GM21526 (cell line): ENCODE measurements at regions not wholly inside any gene's neighbourhood (a gene's known extent, or its start where the extent isn't known, plus 50 kb on each side); places are given as distances from the start of the nearest gene placed in this dataset.
"Not testable (repeated sequence)": the region's sequence is repeated elsewhere in the genome, so short reads cannot be mapped to it uniquely, and the experiment has no call there.

Experiments used
- ATAC-seq: cut with Tn5 transposase; IDR thresholded peaks from one replicate; pipeline ENCODE4 v1.9.1; 2021; ENCODE audit warnings: moderate library complexity; ENCODE audit not compliant: unreplicated experiment, low FRiP score

DNA sequence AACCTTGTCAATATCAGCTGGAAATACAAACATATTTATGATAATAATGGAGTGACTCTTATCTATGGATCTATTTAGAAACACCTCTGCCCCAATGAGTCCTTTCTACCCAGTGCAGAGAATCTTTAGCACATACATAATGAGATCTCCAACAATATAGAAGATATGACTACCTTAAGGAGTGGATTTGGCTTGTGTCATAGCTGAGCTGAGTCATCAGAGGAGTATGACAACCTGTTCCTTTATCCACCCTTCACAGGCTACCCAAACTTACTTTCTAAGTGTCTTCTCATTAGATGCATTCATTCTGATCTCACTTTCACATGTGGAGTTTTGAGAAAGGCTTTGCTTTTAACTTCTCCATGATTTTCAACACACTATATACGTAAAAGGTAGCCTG lies 1218.9 kb downstream of the DSC3 start:
- ATAC-seq, result no peak

DNA sequence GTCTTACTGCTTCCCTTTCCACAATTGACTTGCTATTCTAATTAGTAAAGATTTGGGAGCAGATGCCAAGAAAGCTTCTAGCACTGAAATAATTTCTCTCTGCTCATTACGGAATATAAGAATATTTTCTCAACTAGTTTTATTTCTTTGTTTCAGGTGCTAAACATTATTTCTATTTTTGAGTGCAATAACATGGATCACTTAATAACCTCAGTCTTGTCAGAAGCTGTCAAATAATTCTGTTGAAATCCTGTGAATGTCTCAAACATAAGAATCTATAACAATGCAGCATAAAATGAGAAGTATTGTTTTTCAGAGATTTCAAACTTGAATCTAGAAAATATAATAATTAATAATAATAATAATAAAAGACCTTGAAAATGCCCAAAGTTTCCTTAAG lies 1221.0 kb downstream of the DSC3 start:
- ATAC-seq, result no peak

DNA sequence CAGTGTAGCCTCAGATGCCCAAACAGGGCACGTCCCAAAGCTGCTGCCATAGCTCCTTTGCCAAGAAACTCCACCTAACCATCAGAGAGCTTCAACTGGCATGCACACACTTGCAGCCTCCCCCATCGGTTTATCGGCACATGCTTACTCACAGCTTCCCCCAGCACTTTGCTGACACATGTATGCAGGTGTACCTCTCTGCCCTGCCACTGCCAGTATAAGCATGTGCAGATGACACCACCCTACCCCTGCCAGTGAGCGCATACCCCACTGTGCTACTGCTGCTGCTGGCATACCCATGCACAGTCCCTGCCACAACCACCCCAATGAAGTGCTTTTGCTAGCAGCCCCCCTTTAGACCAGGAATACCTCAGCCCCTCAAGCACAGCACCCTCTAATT lies 1231.0 kb downstream of the DSC3 start:
- ATAC-seq, result no peak

DNA sequence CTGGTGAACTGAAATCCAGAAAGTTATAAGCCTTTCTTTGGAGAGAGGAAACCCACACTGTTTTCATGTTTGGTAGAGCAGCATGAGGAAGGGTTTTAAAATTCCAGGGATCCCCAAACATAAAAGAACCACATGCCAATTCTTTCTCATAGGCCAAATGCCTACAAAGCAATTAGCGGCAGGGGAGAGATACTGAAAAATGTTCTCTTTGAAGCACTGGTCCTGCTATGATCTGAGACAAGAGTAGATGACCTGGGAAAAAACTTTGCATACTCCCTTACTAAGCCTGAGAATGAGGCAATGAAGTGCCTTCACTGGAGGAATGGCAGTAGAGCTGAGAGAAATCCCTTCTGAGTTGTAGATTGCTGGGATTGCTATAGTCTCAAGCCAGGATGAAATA lies 1261.7 kb downstream of the DSC3 start:
- no peak for ATAC-seq

DNA sequence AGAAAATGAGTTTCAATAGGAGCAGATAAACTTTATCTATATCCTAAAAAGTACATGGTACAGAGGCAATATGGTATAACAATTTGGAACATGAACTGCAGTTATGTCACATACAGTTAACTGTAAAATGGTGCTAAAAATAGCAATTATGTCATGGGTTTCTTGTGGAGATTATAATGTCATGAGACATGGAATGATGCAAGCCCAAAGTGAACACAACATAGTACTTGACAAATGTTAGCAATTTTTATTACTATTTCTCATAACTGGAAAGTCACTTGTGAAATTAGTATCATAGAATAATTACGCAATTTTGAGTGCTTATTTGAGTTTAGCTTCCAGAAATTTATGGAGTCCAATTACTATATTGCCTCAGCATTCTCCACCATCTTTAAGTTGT lies 1263.4 kb downstream of the DSC3 start:
- no peak for ATAC-seq

DNA sequence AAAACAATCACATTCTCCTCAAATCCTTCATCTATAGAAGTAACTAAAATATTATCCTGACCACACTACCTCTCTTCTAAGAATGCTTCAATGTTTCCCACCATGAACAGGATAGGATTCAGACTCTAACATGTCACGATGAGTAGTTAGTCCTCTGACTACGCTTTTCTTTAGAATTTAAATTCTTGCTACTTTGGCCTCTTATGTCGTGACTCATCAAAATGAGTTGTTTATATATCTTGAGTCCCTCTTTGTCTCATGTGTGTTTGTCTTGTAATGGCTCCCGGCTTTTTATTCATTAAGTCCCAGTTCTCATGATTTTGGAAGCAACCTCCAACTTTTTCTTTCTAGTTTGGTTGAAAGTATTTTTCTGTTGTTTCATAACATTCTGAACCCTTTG lies 1289.2 kb downstream of the DSC3 start:
- no peak for ATAC-seq

DNA sequence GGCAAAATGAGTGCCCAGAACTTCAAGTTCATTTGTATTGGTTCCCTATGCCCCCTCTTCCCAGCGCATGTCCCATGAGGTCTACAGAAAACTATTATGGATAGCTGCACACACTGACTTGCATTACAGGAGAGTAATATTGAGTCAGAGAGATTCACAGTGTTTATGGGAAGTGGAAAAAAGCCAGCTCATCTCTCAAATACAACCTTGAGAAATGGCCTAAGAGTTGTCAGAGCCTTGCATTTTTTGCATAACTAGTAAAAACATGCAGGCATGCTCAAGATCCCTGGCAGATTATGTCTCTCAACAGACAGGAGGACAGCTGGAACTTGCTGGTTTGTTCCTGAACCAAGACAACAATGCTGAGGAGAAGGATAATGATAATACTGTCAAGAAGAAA lies 1292.8 kb downstream of the DSC3 start:
- no peak for ATAC-seq

DNA sequence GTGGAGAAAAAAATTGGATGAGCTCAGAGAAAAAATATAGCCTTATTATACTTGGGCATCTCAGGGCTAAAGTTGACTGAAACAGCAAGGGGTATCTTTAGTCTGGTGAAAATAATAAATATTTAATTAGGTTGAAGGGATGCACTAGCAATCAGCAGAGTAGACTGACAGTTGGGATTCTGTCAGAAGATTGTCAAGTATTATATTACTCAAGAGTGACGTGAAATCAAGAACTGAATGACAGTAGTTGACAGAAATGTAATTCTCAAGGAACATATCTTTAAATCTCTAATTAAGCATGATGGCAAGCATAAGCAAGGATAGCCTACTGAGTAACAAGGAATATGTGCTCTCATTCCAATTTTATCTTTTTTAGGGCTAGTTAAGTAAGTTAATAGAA lies 1301.1 kb downstream of the DSC3 start:
- ATAC-seq, result no peak

DNA sequence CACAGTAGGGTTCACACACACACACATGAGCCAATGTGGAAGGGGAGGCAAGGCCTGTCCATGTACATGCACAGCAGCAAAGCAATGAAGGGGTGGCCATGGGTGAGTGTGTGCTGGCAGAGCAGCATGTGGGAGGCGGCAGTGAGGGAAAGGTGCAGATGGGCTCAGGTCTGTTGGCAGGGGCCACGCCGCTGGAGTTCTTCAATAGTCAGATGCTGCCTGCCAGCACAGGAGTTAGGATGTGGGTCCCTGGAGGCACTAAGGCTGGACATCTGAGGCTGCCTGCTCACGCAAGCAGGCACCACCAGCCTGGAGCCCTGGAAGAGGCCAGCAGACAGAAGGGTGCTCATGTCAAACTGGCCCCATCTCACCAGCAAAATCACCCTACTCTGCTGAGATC lies 1304.9 kb downstream of the DSC3 start:
- ATAC-seq, result no peak

DNA sequence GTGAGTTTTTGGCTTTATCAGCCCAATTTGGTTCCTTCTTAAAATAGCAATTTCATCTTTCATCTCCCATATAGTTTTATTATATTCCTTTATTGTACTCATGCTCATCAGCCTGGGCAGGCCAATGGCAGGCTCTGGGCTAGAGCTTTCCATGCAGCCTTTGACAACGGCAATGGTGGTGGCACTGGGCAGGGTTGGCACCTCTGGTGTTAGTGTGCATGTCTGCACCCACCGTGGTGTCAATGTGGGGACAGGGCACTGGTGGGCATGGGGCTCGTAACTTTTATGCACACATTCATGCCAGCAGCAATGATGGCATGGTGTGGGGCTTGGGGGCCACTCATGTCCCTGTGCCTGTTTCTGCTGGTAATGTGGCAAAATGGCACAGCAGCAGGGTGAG lies 1305.4 kb downstream of the DSC3 start:
- no peak for ATAC-seq

DNA sequence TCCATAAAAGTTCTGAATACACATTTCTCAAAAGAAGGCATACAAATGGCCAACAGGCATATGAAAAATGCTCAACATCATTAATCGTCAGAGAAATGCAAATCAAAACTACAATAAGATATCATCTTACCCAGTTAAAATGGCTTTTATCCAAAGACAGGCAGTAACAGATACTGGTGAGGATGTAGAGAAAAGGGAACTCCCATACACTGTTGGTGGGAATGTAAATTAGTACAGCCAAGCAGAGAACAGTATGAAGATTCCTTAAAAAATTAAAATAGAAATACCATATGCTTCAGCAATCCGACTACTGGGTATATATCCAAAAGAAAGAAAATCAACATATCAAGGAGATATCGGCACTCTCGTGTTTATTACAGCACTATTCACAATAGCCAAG lies 1312.5 kb downstream of the DSC3 start:
- ATAC-seq, result no peak

DNA sequence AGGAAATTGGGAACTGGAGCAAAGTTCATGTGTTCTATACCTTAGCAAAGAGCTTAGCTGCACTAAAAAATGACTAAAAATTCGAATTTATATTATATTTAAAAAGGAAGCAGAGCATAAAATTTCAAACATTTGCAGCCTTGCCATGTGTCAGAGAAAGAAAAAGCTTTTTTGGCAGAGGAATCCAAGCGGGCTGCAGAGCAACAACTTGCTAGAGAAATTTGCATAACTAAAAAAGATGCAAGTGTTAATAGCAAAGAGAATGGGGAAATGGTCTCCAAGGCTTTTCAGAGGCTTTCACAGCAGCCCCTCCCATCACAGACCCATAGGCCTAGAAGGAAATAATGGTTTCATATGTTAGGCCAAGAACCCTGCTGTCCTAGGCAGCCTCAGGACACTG lies 1315.9 kb downstream of the DSC3 start:
- no peak for ATAC-seq

DNA sequence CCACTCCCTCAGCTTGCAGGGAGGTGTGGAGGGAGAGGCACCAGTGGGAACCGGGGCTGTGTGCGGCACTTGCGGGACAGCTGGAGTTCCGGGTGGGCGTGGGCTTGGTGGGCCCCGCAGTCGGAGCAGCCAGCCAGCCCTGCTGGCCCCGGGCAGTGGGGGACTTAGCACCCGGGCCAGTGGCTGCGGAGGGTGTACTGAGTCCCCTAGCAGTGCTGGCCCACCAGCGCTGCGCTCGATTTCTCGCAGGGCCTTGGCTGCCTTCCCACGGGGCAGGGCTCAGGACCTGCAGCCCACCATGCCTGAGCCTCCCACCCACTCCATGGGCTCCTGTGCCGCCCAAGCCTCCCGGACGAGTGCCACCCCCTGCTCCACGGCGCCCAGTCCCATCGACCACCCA lies 1319.1 kb downstream of the DSC3 start:
- not testable (repeated sequence) for ATAC-seq

DNA sequence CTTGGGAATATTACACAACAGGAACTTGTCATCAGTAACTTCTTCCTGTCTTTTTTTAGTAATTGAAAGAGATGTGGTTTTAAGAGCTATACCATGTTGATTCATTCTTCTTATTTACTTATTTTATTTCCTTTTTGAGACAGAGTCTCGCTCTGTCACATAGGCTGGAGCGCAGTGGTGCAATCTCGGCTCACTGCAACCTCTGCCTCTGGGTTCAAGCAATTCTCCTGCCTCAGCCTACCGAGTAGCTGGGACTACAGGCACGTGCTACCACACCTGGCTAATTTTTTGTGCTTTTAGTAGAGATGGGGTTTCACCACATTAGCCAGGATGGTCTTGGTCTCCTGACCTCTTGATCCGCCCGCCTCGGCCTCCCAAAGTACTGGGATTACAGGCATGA lies 1326.6 kb downstream of the DSC3 start:
- not testable (repeated sequence) for ATAC-seq

DNA sequence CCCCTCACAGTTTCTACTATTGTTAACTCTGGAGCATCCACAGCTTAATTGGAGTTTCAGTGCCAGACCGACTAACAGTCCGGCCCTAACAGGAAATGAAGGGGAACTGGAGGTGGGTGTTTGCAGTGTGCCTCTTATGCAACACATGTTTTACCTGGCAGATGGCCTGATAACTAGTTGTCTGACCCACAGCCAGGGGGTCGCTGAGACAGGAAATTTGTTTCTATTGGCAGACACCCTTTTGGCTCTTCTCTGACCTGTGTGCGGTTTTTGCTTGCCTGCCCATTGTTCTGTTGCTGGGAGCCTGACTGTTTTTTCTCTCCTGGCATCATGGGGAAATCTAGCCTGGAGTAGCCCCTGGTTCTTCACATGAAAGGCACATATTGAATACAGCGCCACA lies 1329.8 kb downstream of the DSC3 start:
- ATAC-seq, result no peak

DNA sequence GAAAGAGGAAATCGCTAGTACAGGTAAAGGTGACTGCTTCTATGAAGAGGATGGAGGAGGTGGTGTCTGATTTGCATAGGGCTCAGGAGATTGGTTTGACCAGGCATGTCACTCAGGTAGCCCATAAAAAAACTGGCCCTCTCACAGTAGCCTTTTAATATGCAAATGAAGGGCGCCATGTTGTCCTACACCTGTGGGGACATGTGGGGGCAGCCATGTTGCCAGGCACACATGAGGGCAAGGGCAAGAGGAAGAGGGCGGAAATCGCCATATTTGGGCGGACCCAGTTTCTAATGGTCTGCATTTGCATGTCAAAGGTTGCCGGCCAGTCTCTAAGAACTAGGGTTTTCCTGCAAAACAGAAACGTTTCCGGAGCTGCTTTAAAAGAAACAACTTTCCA lies 1330.6 kb downstream of the DSC3 start:
- no peak for ATAC-seq

DNA sequence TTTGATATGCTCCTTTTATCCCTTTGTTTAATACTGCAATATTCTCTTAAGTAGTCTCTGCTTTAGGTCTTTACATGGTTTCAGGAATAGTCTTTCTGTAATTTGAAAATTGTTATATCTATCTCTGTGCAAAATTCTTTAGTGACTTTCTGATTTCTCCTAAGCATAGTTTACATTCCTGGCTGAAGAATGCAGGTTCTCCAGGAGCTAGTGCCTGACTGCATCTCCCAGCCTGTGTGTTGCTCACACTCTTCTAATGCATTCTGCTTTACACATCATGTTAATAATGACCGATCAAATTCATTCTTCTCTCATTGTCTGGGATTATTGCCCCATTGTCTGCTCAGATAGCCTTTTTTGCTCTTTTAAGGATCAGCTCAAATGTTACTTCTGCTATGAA lies 1349.2 kb downstream of the DSC3 start:
- no peak for ATAC-seq

DNA sequence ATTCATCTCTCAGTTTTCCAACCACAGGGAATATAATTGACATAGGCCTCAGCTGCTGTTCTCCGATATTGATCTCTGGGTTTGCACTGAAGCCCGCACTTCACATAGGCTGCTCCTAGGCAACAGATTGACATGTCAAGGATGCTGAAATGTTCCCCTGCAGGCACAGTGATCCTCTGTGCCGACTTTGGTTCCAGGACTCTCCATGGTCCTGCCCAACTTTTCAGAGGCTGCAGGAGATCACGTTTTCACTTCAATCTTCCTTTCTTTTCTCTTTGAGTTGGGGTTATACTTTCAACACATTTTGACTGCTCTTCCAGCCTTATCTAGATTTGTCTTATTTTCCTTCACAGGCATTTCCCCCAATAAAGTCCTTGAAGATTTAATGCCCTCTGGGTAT lies 1361.0 kb downstream of the DSC3 start:
- ATAC-seq, result no peak

DNA sequence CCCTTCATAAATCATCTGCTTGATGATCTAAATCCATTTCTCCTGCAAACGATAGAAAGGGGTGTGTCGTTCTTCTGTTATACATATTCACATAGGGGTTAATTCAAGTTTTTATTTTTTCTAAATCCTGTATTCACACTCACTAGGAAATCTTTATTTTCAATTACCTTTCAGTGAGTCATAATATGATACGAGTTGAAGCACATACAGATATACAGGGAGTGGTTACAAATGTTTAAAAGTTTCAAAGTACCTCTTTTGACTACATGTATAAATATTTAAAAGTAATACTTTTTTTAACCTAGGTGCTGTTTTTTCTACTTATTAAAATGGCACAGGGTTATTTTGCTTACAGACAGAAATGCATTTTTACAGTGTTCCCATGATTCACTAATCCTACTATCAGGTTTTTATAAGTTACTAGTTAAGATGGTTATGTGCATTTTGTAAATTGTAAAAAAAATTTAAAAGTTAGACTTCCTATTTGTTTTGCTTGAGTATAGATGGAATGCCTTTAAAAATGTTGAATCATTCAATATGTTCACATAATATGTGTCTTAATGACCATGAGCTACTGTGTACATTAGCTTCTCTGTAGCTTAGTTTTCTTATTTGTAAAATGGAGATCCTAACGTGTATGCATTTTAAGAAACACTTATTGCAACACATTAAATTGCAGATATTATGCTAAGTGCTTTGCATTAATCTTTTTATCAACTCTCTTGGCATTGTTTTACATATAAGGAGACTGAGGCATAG lies 1378.1 kb downstream of the DSC3 start:
- ATAC-seq, result no peak

DNA sequence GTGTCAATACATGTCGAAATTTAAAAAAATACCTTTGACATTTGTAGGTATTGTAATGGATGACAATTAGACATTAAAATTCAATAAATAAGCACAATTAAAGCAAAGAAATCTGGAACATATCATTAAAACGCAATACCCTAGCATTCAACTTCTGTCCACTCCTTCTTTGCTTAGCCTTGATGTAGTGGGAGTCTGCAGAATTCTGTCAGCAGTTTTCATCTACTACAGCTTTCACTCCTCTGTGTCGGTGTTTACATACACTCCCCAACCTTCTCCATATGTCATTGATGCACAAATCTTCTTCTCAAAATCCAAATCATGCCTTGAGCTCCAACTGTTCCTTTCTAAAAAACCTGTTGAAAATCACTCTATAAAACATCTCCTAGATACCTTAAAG lies 1380.6 kb downstream of the DSC3 start:
- ATAC-seq, result no peak

DNA sequence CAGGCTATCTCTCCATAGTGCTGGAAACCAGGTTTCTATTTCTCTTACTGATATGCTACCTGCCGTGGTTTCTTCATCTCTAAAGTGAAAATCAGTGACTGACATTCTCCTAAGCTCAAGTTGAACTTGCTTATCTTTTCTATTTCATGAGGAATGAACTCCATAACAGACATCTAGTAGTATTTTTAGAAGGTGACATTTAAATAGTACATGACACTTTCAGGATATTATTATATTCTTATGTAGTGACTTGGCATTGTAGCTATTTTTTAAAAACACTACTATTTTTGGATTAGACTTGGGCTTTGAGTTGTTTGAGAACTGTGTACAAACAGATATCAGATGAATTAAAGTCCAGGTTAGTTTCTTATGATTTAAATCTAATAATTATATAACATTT lies 1381.8 kb downstream of the DSC3 start:
- ATAC-seq, result no peak

DNA sequence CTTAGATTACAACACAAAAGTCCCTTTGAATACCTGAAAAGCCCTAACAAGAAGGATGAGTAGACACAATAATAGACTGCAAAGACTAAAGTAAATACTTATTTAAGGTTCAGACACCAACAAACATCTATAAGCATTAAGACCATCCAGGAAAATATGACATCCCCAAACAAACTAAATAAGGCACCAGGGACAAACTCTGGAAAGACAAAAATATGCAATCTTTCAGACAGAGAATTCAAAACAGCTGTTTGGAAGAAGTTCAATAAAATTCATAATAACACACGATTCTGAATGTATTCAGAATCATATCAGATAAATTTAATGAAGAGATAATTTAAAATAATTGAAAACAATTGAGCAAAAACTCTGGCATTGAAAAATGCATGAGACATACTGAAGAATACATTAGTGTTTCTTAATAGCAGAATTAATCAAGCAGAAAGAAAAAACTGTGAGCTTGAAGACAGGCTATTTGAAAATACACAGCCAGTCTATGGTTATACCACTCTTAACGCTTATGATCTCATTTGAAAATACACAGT lies 1388.8 kb downstream of the DSC3 start:
- ATAC-seq, result no peak

DNA sequence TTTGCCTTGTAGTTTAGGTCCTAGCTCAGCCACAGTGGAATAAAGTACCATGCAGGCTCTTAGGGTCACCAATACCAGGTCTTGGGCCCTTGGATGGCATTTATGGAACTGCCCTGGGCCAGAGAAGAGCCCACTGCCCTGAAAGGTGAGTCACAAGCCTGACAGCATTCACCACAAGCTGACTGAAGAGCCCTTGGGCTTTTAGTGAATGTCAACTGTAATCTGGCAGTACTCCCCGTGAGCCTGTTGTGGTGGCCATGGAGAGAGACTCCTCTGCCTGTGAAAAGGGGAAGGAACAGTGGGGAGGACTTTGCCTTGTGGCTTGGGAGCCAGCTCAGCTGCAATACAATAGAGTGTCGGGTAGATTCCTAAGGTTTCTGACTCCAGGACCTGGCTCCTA lies 1389.7 kb downstream of the DSC3 start:
- ATAC-seq, result no peak
